Adrenal gland (tissue), 5 donors: ENCODE measurements at regions not wholly inside any gene's neighbourhood (a gene's known extent, or its start where the extent isn't known, plus 50 kb on each side); places are given as distances from the start of the nearest gene placed in this dataset.

ENCODE experiments used
- CTCF ChIP-seq, 6 experiments: fragments of 450-650 bp in 4 of 6; fragments of 200-600 bp in 2 of 6; sonication (generic) in 1 of 6; IDR thresholded peaks; 1 replicate in 5 of 6; 2 replicates in 1 of 6; pipeline versions ENCODE4 v1.5.1 to v1.8.0; 2016 to 2021; ENCODE audit warnings: antibody characterized with exemption in 6 of 6, mild to moderate bottlenecking in 2 of 6, moderate library complexity in 1 of 6
- POLR2A ChIP-seq, 2 donors: fragments of 450-650 bp; IDR thresholded peaks; one replicate each; pipeline ENCODE4 v1.6.1; 2017; ENCODE audit warnings: antibody characterized with exemption in 2 of 2, mild to moderate bottlenecking in 2 of 2, moderate library complexity in 1 of 2
- donor health status: DM: no; HTN: no; CAD: no.

- TF ChIP-seq CTCF (IDR thresholded peaks at IDR 0.05) (no peak), POLR2A (IDR thresholded peaks at IDR 0.05) (no peak)
These were observed 62.2 kb upstream of the IL33 start for GRCh38 chr9:6153425-6153824.
